ENCODE measurements at regions not wholly inside any gene's neighbourhood (a gene's known extent, or its start where the extent isn't known, plus 50 kb on each side); places are given as distances from the start of the nearest gene placed in this dataset.

DNA sequence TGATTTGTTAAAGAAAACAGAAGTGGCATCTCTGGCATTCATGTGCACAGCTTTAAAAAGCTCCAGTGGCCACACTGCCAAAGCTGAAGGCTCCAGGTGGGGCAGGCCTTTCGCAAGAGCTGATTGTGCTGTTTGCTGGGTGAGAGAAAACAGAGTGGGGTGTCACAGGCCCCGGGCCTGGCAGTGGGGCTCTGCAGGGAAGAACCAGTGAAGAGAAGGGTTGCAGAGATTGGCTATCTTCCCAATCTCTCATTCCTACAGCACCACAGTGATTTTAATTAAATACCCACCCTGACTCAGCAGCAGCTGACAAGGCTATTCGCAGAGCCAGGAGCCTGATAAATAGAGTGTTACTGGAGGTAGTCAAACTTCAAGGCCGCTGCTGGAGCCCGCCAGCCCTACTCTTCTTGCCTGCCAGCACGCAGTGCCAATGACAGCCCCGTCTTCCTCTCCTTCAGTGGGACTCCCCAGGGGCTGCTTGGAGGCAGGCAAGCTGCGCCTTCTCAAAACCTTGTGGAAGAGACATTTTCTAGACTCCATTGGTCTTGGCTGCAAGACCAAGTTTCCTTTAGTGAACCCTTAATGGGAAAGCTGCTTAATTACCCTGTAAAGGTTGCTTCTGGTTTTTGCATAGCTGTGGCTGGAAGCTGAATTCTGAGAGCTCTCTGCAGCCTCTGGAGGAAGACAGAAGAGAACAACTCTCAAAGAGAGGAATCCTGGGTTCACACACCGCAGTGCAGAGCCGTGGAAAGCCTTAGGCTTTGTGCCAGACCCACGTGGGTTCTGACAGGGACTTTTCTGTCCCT is 225.8 kb upstream of the SLCO3A1 start:
- Mint-ChIP-seq H3K27ac (ENCODE audit: unreplicated experiment) (peak overlapping the region; percentile 69), H3K36me3 (ENCODE audit: low read depth) (no peaks in the 10 kb centered on the region), H3K4me3 (no peak overlapping the region), H3K4me1 (peaks cover 17% of the 10 kb centered on the region), H3K9me3 (peaks cover 2% of the 10 kb centered on the region), H3K27me3 (ENCODE audit: low read depth) (no peaks in the 10 kb centered on the region)
- TF ChIP-seq, protein P1, sequence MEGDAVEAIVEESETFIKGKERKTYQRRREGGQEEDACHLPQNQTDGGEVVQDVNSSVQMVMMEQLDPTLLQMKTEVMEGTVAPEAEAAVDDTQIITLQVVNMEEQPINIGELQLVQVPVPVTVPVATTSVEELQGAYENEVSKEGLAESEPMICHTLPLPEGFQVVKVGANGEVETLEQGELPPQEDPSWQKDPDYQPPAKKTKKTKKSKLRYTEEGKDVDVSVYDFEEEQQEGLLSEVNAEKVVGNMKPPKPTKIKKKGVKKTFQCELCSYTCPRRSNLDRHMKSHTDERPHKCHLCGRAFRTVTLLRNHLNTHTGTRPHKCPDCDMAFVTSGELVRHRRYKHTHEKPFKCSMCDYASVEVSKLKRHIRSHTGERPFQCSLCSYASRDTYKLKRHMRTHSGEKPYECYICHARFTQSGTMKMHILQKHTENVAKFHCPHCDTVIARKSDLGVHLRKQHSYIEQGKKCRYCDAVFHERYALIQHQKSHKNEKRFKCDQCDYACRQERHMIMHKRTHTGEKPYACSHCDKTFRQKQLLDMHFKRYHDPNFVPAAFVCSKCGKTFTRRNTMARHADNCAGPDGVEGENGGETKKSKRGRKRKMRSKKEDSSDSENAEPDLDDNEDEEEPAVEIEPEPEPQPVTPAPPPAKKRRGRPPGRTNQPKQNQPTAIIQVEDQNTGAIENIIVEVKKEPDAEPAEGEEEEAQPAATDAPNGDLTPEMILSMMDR (conservative IDR thresholded peaks at IDR 0.05) = no peak
- DNase-seq (ENCODE audit: low read depth, low spot score) = no peak

DNA sequence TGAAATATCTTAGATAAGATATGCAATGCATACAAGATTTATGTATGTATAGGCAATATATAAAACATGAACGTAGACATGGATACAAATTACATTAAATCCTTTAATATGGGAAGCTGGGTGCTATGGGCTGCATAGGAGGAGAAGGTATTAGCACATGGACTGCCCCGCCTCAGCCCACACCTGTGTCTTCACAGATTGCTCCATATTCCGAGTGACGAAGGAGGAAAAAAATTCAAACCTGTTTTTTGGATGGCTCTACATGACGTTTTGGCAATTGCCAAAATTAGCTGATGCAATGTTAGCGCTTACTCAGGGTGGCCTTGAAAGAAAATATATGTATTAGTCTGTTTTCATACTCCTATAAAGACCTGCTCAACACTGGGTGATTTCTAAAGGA is 223.4 kb upstream of the SLCO3A1 start:
- Mint-ChIP-seq H3K27ac (ENCODE audit: unreplicated experiment) (no peak overlapping the region), H3K36me3 (ENCODE audit: low read depth) (no peaks in the 10 kb centered on the region), H3K4me3 (no peak overlapping the region), H3K4me1 (peaks cover 14% of the 10 kb centered on the region), H3K9me3 (peaks cover 2% of the 10 kb centered on the region), H3K27me3 (ENCODE audit: low read depth) (no peaks in the 10 kb centered on the region)
- DNase-seq (ENCODE audit: low read depth, low spot score) = no peak
- TF ChIP-seq, protein P1 (conservative IDR thresholded peaks at IDR 0.05) = no peak

DNA sequence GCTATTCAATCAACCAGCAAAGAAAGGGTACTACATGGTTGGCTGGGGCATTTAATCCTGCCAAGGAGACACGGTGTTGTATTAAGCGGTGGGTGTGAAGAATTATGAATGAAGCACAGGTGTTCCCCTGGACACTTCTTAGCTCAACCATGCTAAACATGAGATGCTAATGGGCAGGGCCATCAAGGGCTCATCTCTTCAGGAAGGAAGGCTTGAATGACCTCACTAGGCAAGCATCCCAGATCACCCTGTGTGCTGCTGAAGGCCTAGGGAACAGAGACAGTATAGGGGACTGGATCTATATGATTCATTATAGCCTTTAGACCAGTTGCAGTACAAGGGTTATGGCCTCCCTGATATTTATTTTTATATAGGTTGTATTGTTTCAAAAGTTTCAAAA is 221.3 kb upstream of the SLCO3A1 start:
- H3K9me3 Mint-ChIP-seq = no peaks in the 10 kb centered on the region
- no peak for DNase-seq (ENCODE audit: low read depth, low spot score)
- TF ChIP-seq, protein P1 (conservative IDR thresholded peaks at IDR 0.05) = no peak
- H3K36me3 Mint-ChIP-seq (ENCODE audit: low read depth) = no peaks in the 10 kb centered on the region
- no peak overlapping the region for H3K4me3 Mint-ChIP-seq
- no peak overlapping the region for H3K27ac Mint-ChIP-seq (ENCODE audit: unreplicated experiment)
- peaks cover 11% of the 10 kb centered on the region for H3K4me1 Mint-ChIP-seq
- no peaks in the 10 kb centered on the region for H3K27me3 Mint-ChIP-seq (ENCODE audit: low read depth)

DNA sequence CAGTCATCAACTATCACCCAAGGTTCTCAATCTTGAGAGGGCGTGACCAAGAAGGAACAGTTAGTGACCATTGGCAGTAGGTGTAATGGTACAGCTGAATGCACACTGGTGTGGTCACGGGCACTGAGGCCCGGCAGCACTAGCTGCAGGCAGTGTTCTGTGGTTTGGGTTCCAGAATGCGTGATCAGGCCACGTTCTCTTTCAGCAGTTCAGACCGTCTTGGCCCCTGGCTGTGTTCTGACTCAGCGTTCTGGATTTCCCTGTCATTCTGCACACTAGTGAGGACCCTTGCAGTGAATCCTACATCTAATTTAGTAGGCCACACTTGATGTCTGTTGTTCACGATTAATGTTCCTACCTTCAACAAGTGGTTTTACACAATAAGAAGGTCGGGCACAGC is 220.5 kb upstream of the SLCO3A1 start:
- H3K36me3 Mint-ChIP-seq (ENCODE audit: low read depth) = no peaks in the 10 kb centered on the region
- TF ChIP-seq, protein P1 (conservative IDR thresholded peaks at IDR 0.05) = no peak
- peaks cover 11% of the 10 kb centered on the region for H3K4me1 Mint-ChIP-seq
- H3K4me3 Mint-ChIP-seq = no peak overlapping the region
- no peak overlapping the region for H3K27ac Mint-ChIP-seq (ENCODE audit: unreplicated experiment)
- DNase-seq (ENCODE audit: low read depth, low spot score) = no peak
- H3K27me3 Mint-ChIP-seq (ENCODE audit: low read depth) = no peaks in the 10 kb centered on the region
- peaks cover 4% of the 10 kb centered on the region for H3K9me3 Mint-ChIP-seq

DNA sequence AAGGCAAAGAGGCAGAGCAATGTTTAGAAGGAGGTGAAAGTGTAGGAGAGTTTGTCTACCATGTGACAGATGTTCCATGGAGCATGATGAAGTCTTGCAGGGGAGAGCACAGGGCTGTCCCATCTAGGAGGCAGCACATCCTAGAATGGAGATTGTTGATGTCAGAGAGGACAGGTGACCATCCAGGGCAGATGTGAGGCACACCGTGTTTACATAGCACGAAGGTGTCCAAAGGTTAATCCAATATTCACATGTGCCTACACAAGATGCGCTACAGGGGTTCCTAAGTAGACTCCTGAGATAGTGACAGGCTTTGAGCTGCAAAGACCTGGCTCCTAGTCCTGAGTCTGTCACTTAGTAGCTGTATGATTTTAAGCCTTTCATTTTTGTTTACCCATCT is 219.3 kb upstream of the SLCO3A1 start:
- Mint-ChIP-seq H3K27ac (ENCODE audit: unreplicated experiment) (no peak overlapping the region), H3K9me3 (peaks cover 4% of the 10 kb centered on the region), H3K4me1 (peaks cover 11% of the 10 kb centered on the region), H3K27me3 (ENCODE audit: low read depth) (no peaks in the 10 kb centered on the region), H3K36me3 (ENCODE audit: low read depth) (no peaks in the 10 kb centered on the region), H3K4me3 (no peak overlapping the region)
- no peak for DNase-seq (ENCODE audit: low read depth, low spot score)
- TF ChIP-seq, protein P1 (conservative IDR thresholded peaks at IDR 0.05) = no peak

Measured in neural crest cell (in vitro differentiated cells).